ENCODE measurements at regions not wholly inside any gene's neighbourhood (a gene's known extent, or its start where the extent isn't known, plus 50 kb on each side); places are given as distances from the start of the nearest gene placed in this dataset.

- Histone ChIP-seq H3K36me3 (ENCODE audit: insufficient read depth in 1 of 2, low read depth in 1 of 2) (no peaks in the 10 kb centered on the region), H3K9me3 (peaks cover 6% of the 10 kb centered on the region), H3K27me3 (ENCODE audit: insufficient read depth in 3 of 3, low read length in 2 of 3) (no peaks in the 10 kb centered on the region), H3K4me1 (no peaks in the 10 kb centered on the region), H3K27ac (no peak overlapping the region), H3K4me3 (no peak overlapping the region)
- TF ChIP-seq, protein P1, sequence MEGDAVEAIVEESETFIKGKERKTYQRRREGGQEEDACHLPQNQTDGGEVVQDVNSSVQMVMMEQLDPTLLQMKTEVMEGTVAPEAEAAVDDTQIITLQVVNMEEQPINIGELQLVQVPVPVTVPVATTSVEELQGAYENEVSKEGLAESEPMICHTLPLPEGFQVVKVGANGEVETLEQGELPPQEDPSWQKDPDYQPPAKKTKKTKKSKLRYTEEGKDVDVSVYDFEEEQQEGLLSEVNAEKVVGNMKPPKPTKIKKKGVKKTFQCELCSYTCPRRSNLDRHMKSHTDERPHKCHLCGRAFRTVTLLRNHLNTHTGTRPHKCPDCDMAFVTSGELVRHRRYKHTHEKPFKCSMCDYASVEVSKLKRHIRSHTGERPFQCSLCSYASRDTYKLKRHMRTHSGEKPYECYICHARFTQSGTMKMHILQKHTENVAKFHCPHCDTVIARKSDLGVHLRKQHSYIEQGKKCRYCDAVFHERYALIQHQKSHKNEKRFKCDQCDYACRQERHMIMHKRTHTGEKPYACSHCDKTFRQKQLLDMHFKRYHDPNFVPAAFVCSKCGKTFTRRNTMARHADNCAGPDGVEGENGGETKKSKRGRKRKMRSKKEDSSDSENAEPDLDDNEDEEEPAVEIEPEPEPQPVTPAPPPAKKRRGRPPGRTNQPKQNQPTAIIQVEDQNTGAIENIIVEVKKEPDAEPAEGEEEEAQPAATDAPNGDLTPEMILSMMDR (IDR thresholded peaks at IDR 0.05), result no peak
- ATAC-seq (no peak), DNase-seq (no peak)
- intact Hi-C loops (cut with DNase I), result no loop called here
- 82 to 91% (median 88%) methylated on average over 3 of the region's 3 CpGs for WGBS, 3 donors
These were observed 159.2 kb upstream of the RBBP8 start for GRCh38 chr18:22773944-22774343.

- DNase-seq, result no peak
- no peak for ATAC-seq
- H3K4me3 ChIP-seq, result no peak overlapping the region
- TF ChIP-seq, protein P1 (IDR thresholded peaks at IDR 0.05), result no peak
- H3K36me3 ChIP-seq (ENCODE audit: insufficient read depth in 1 of 2, low read depth in 1 of 2), result no peaks in the 10 kb centered on the region
- intact Hi-C loops (cut with DNase I), result no loop called here
- no peaks in the 10 kb centered on the region for H3K9me3 ChIP-seq
- no peak overlapping the region for H3K27ac ChIP-seq
- no peaks in the 10 kb centered on the region for H3K4me1 ChIP-seq
- no peaks in the 10 kb centered on the region for H3K27me3 ChIP-seq (ENCODE audit: insufficient read depth in 3 of 3, low read length in 2 of 3)
- 50 to 57% (median 52%) methylated on average over 1 of the region's 1 CpG for WGBS, 3 donors
These were observed 154.1 kb upstream of the RBBP8 start for GRCh38 chr18:22778996-22779395.

GRCh38 chr18:22783245-22783644 is 149.9 kb upstream of the RBBP8 start:
- TF ChIP-seq, protein P1 (IDR thresholded peaks at IDR 0.05), result no peak

DNA sequence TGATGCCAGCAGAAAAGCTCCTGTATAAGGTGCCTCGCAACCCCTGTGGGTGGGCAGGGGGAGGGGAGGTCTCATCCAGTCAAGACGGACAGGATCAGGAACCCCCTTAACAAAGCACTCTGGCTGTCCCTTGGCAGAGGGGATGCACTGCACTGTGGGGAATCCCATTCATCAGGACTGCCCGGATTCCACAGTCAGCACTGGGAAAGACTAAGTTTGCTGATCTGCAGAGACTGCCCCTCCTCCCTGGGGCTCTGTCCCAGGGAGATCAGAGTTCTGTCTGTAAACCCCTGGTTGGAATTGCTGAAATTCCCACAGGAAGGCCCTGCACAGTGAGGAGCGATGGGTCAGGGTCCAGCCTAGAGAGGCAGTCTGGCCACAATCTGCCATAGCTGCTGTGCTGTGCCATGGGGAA is 149.5 kb upstream of the RBBP8 start:
- intact Hi-C loops (cut with DNase I), result no loop called here
- H3K9me3 ChIP-seq, result no peaks in the 10 kb centered on the region
- no peaks in the 10 kb centered on the region for H3K27me3 ChIP-seq (ENCODE audit: insufficient read depth in 3 of 3, low read length in 2 of 3)
- no peaks in the 10 kb centered on the region for H3K4me1 ChIP-seq
- no peak overlapping the region for H3K4me3 ChIP-seq
- 60 to 81% (median 69%) methylated on average over 4 of the region's 4 CpGs for WGBS, 3 donors
- no peak overlapping the region for H3K27ac ChIP-seq
- TF ChIP-seq, protein P1 (IDR thresholded peaks at IDR 0.05), result no peak
- no peak for DNase-seq
- ATAC-seq, result no peak
- H3K36me3 ChIP-seq (ENCODE audit: insufficient read depth in 1 of 2, low read depth in 1 of 2), result no peaks in the 10 kb centered on the region

More at GRCh38 chr18:22783245-22783644, 149.9 kb upstream of the RBBP8 start:
- ATAC-seq, result no peak
- Histone ChIP-seq H3K27me3 (ENCODE audit: insufficient read depth in 3 of 3, low read length in 2 of 3) (no peaks in the 10 kb centered on the region), H3K4me3 (no peak overlapping the region), H3K36me3 (ENCODE audit: insufficient read depth in 1 of 2, low read depth in 1 of 2) (no peaks in the 10 kb centered on the region), H3K9me3 (no peaks in the 10 kb centered on the region), H3K4me1 (no peaks in the 10 kb centered on the region), H3K27ac (no peak overlapping the region)
- no peak for DNase-seq
- intact Hi-C loops (cut with DNase I), result no loop called here
- 91 to 94% (median 91%) methylated on average over 3 of the region's 3 CpGs for WGBS, 3 donors

- H3K27me3 ChIP-seq (ENCODE audit: insufficient read depth in 3 of 3, low read length in 2 of 3), result peaks cover 0 to 3% (median 0%) of the 10 kb centered on the region in 3 donors
- TF ChIP-seq, protein P1 (IDR thresholded peaks at IDR 0.05), result no peak
- no peaks in the 10 kb centered on the region for H3K9me3 ChIP-seq
- H3K4me1 ChIP-seq, result no peaks in the 10 kb centered on the region
- H3K27ac ChIP-seq, result no peak overlapping the region
- H3K36me3 ChIP-seq (ENCODE audit: insufficient read depth in 1 of 2, low read depth in 1 of 2), result no peaks in the 10 kb centered on the region
- 82 to 93% (median 90%) methylated on average over 2 of the region's 2 CpGs for WGBS, 3 donors
- H3K4me3 ChIP-seq, result no peak overlapping the region
- intact Hi-C loops (cut with DNase I), result no loop called here
- ATAC-seq, result no peak
- no peak for DNase-seq
These were observed 144.1 kb upstream of the RBBP8 start for GRCh38 chr18:22789052-22789451.

All from psoas muscle (tissue), 7 donors.